K562 (cell line): ENCODE measurements at regions not wholly inside any gene's neighbourhood (a gene's known extent, or its start where the extent isn't known, plus 50 kb on each side); places are given as distances from the start of the nearest gene placed in this dataset.

Source experiments
- ATAC-seq: fragments of 200-7000 bp; cut with Tn5 transposase; 3 replicates; pipeline ENCODE4 v1.9.1; 2020; ENCODE audit warnings: moderate library complexity
- BruUV-seq: library from RNA; stranded (reverse); fragments of 400-500 nt; replicated peaks from 2 replicates; lab custom pipeline; 2021; lab: Mats Ljungman, UMichigan
- CTCF ChIA-PET: fragments of 300-600 bp; formaldehyde crosslinking; extraction: SDS; loops from one replicate; lab custom pipeline; 2021; ENCODE audit warnings: low intra/inter-chr PET ratio; lab: Yijun Ruan, JAX
- POLR2A ChIA-PET: fragments of 300-600, 350-650 bp; sonication (Branson Sonifier 250); formaldehyde crosslinking; extraction: SDS; loops from one replicate; lab custom pipeline; 2021; ENCODE audit warnings: antibody characterized with exemption, inconsistent platforms; lab: Yijun Ruan, JAX
- DNase-seq, 4 experiments: peaks; one replicate each; pipeline versions ENCODE4 v3.0.0 to v3.0.0-alpha.2; 2011 to 2018; ENCODE audit warnings: low spot score in 3 of 4, mixed read lengths in 3 of 4; ENCODE audit errors: extremely low read depth in 1 of 4
- FAIRE-seq: peaks from 2 replicates; lab custom pipeline; 2011; peaks lifted over from hg19 to GRCh38; lab: Jason Lieb, UNC
- H2AFZ ChIP-seq: 2 replicates; pipeline ENCODE4 v1.6.0; 2011; ENCODE audit warnings: low read depth, low read length, control low read depth, inconsistent platforms
- H3K27ac ChIP-seq: fragments of 200-600 bp; 3 replicates; pipeline ENCODE4 v1.8.0; 2011; ENCODE audit warnings: low read depth, mild to moderate bottlenecking, control low read depth, inconsistent platforms, low read length, moderate library complexity, mixed read lengths; ENCODE audit errors: extremely low read depth
- H3K27me3 ChIP-seq, 2 experiments: fragments of 300-600 bp in 1 of 2; 2 replicates in 1 of 2; 3 replicates in 1 of 2; pipeline versions ENCODE4 v1.6.0 to v1.8.0; 2011; ENCODE audit warnings: inconsistent platforms in 2 of 2, low read length in 2 of 2, mild to moderate bottlenecking in 1 of 2, mixed read lengths in 1 of 2, moderate library complexity in 1 of 2; ENCODE audit not compliant: control insufficient read depth in 2 of 2, insufficient read depth in 2 of 2
- H3K36me3 ChIP-seq: fragments of 300-600 bp; 3 replicates; pipeline ENCODE4 v1.8.0; 2011; ENCODE audit warnings: mild to moderate bottlenecking, low read length, inconsistent platforms; ENCODE audit not compliant: control insufficient read depth, insufficient read depth
- H3K4me1 ChIP-seq, 2 experiments: fragments of 200-600 bp in 1 of 2; replicated peaks in 1 of 2; 2 replicates in 1 of 2; 3 replicates in 1 of 2; pipeline versions ENCODE4 v1.5.1 to v1.8.0; 2011; ENCODE audit warnings: inconsistent platforms in 2 of 2, low read length in 2 of 2, mild to moderate bottlenecking in 1 of 2, mixed read lengths in 1 of 2, moderate library complexity in 1 of 2; ENCODE audit not compliant: control insufficient read depth in 2 of 2, insufficient read depth in 2 of 2
- H3K4me2 ChIP-seq: 2 replicates; pipeline ENCODE4 v1.6.1; 2011; ENCODE audit warnings: low read length, control low read depth, inconsistent platforms, mixed read lengths; ENCODE audit not compliant: insufficient read depth
- H3K4me3 ChIP-seq: fragments of 200-600 bp; sonication (generic), shearing (Covaris generic); 2 replicates; pipeline ENCODE4 v1.5.1; 2016; ENCODE audit warnings: control low read depth, inconsistent platforms
- H3K79me2 ChIP-seq: fragments of 200-600 bp; 3 replicates; pipeline ENCODE4 v1.8.0; 2011; ENCODE audit warnings: low read length, inconsistent platforms; ENCODE audit not compliant: control insufficient read depth, insufficient read depth
- H3K9ac ChIP-seq, 2 experiments: 2 replicates each; pipeline versions ENCODE4 v1.6.0 to v1.6.1; 2011; ENCODE audit warnings: low read depth in 2 of 2, low read length in 2 of 2, control low read depth in 1 of 2, inconsistent platforms in 1 of 2, mild to moderate bottlenecking in 1 of 2, mixed read lengths in 1 of 2; ENCODE audit not compliant: insufficient read depth in 1 of 2
- H3K9me1 ChIP-seq: one replicate; pipeline ENCODE4 v1.6.0; 2011; ENCODE audit warnings: inconsistent platforms, mild to moderate bottlenecking, low read length, moderate library complexity; ENCODE audit not compliant: control insufficient read depth, insufficient read depth
- H3K9me3 ChIP-seq: replicated peaks from 2 replicates; pipeline ENCODE4 v1.5.1; 2011; ENCODE audit warnings: low read depth, low read length, inconsistent platforms; ENCODE audit not compliant: control insufficient read depth, insufficient read depth
- H4K20me1 ChIP-seq: replicated peaks from 2 replicates; pipeline ENCODE4 v1.6.1; 2011; ENCODE audit warnings: low read length, inconsistent platforms, mixed read lengths; ENCODE audit not compliant: control insufficient read depth, insufficient read depth
- ARID1B ChIP-seq: fragments of 450-650 bp; IDR thresholded peaks from 2 replicates; pipeline ENCODE4 v1.6.1; 2016; ENCODE audit warnings: antibody characterized with exemption, mild to moderate bottlenecking, inconsistent platforms
- BRF1 ChIP-seq: IDR thresholded peaks from 3 replicates; pipeline ENCODE4 v1.6.1; 2011; ENCODE audit warnings: borderline replicate concordance, mild to moderate bottlenecking; ENCODE audit not compliant: insufficient read length; ENCODE audit errors: extremely low read depth
- MGA ChIP-seq: fragments of 450-650 bp; IDR thresholded peaks from 2 replicates; pipeline ENCODE4 v1.6.1; 2016; ENCODE audit warnings: mild to moderate bottlenecking, moderate library complexity
- WGBS: fragments of 100-300 bp; shearing (Covaris generic); methylation state at CpG from one replicate; pipeline ENCODE4 v1.1.6; 2016; ENCODE audit warnings: low coverage, mixed read lengths; ENCODE audit not compliant: insufficient coverage; ENCODE audit errors: missing lambda C conversion rate; 5-methylcytosine and 5-hydroxymethylcytosine counted together
- in situ Hi-C: fragments of 300-500 bp; cut with MboI; formaldehyde crosslinking; loops from 4 replicates; pipeline ENCODE4 v1.15.0; 2018; ENCODE audit warnings: inconsistent platforms, mixed read lengths
- intact Hi-C: fragments of 100-400 bp; cut with micrococcal nuclease; formaldehyde crosslinking; loops from 2 replicates; pipeline ENCODE4 v1.14.2; 2022

- Histone ChIP-seq H3K4me2 (no peak overlapping the region), H2AFZ (no peak overlapping the region), H3K27ac (no peak overlapping the region), H3K9me1 (no peaks in the 10 kb centered on the region), H3K79me2 (no peaks in the 10 kb centered on the region), H3K9me3 (no peaks in the 10 kb centered on the region), H3K4me1 (no peaks in the 10 kb centered on the region), H3K4me3 (no peak overlapping the region), H3K27me3 (peaks cover 0 to 38% of the 10 kb centered on the region in 2 experiments; a peak in 2 of 5 replicates), H3K9ac (no peak overlapping the region), H4K20me1 (no peaks in the 10 kb centered on the region), H3K36me3 (no peaks in the 10 kb centered on the region)
- in situ Hi-C loops (no loop called here), intact Hi-C loops (no loop called here)
- ChIA-PET CTCF (no interaction called here), POLR2A (no interaction called here)
- TF ChIP-seq BRF1 (no peak), ARID1B (no peak)
- WGBS, result 0% methylated on average over 13 of the region's 15 CpGs
- FAIRE-seq (no peak), ATAC-seq (no peak), DNase-seq (no peak)
- BruUV-seq, result no TSS peak
Observed at GRCh38 chr18:78778651-78779050, 201.0 kb upstream of the SALL3 start.

GRCh38 chr18:78779996-78780718, 199.5 kb upstream of the SALL3 start:
- FAIRE-seq (no peak), ATAC-seq (no peak), DNase-seq (no peak)
- no peak overlapping the region for H3K9ac ChIP-seq
- intact Hi-C loops (no loop called here), in situ Hi-C loops (no loop called here)
- WGBS, result 2% methylated on average over 23 of the region's 29 CpGs
- H3K9me1 ChIP-seq, result no peaks in the 10 kb centered on the region
- H3K4me2 ChIP-seq, result no peak overlapping the region
- H3K36me3 ChIP-seq, result no peaks in the 10 kb centered on the region
- POLR2A ChIA-PET, result no interaction called here
- H3K4me3 ChIP-seq, result no peak overlapping the region
- CTCF ChIA-PET, result no interaction called here
- H4K20me1 ChIP-seq, result no peaks in the 10 kb centered on the region
- no peaks in the 10 kb centered on the region for H3K79me2 ChIP-seq
- no peaks in the 10 kb centered on the region for H3K9me3 ChIP-seq
- no TSS peak for BruUV-seq
- no peaks in the 10 kb centered on the region for H3K4me1 ChIP-seq
- no peak overlapping the region for H3K27ac ChIP-seq
- peaks cover 0 to 43% of the 10 kb centered on the region in 2 experiments; a peak in 2 of 5 replicates for H3K27me3 ChIP-seq
- H2AFZ ChIP-seq, result no peak overlapping the region
- TF ChIP-seq MGA, result no peak
